B cell (primary cell): ENCODE measurements at regions not wholly inside any gene's neighbourhood (a gene's known extent, or its start where the extent isn't known, plus 50 kb on each side); places are given as distances from the start of the nearest gene placed in this dataset.

Experiments
- EZH2 ChIP-seq: IDR thresholded peaks from 2 replicates; pipeline ENCODE4 v1.6.1; 2012; ENCODE audit warnings: borderline replicate concordance, low read depth, mild to moderate bottlenecking, moderate library complexity, low read length; ENCODE audit not compliant: insufficient read depth, poor library complexity, severe bottlenecking
- TF ChIP-seq, protein P1 (sequence below): fragments of 200-600 bp; IDR thresholded peaks from one replicate; pipeline ENCODE4 v1.8.0; 2022; ENCODE audit warnings: antibody characterized with exemption, mild to moderate bottlenecking

DNA sequence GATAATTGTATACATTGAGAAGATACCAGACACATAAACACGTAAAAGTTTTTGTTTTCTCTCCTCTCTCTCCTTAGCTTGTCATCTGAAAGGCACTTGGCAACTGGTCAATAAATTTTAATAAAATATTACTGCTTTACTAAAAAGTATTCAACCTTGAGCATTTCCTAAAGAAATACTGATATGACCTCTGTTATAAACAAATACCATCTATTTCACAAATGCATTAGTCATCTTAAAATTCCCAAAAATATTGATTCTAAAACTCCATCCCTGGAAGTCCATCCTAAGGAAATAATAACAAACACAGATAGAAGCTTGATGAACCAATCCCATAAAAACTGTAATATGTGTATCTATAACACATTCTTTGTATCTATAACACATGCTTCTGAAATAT lies 483.2 kb downstream of the TLR4 start:
- TF ChIP-seq, protein P1, sequence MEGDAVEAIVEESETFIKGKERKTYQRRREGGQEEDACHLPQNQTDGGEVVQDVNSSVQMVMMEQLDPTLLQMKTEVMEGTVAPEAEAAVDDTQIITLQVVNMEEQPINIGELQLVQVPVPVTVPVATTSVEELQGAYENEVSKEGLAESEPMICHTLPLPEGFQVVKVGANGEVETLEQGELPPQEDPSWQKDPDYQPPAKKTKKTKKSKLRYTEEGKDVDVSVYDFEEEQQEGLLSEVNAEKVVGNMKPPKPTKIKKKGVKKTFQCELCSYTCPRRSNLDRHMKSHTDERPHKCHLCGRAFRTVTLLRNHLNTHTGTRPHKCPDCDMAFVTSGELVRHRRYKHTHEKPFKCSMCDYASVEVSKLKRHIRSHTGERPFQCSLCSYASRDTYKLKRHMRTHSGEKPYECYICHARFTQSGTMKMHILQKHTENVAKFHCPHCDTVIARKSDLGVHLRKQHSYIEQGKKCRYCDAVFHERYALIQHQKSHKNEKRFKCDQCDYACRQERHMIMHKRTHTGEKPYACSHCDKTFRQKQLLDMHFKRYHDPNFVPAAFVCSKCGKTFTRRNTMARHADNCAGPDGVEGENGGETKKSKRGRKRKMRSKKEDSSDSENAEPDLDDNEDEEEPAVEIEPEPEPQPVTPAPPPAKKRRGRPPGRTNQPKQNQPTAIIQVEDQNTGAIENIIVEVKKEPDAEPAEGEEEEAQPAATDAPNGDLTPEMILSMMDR: no peak
- TF ChIP-seq EZH2: no peak
